ENCODE measurements at regions not wholly inside any gene's neighbourhood (a gene's known extent, or its start where the extent isn't known, plus 50 kb on each side); places are given as distances from the start of the nearest gene placed in this dataset.

- Histone ChIP-seq H3K4me1 (peaks cover 0 to 30% (median 7%) of the 10 kb centered on the region in 3 donors), H3K36me3 (no peaks in the 10 kb centered on the region), H3K27me3 (peaks cover 0 to 15% (median 0%) of the 10 kb centered on the region in 4 donors), H3K9me3 (no peaks in the 10 kb centered on the region), H3K4me3 (no peak overlapping the region), H3K27ac (no peak overlapping the region)
- WGBS, 2 donors, result 74 to 88% methylated on average over 3 of the region's 4 CpGs
- no peak for TF ChIP-seq CTCF (IDR thresholded peaks at IDR 0.05)
- TF ChIP-seq POLR2A (IDR thresholded peaks at IDR 0.05), result no peak
- no peak for DNase-seq
- intact Hi-C loops (cut with DNase I), result loop anchor here (10.0 kb wide), 1 partner anchor 105 kb away; the partner anchor contains the start of gene TMEM270
Measured at GRCh38 chr7:73969991-73970390, 58.0 kb upstream of the ELN start.

DNA sequence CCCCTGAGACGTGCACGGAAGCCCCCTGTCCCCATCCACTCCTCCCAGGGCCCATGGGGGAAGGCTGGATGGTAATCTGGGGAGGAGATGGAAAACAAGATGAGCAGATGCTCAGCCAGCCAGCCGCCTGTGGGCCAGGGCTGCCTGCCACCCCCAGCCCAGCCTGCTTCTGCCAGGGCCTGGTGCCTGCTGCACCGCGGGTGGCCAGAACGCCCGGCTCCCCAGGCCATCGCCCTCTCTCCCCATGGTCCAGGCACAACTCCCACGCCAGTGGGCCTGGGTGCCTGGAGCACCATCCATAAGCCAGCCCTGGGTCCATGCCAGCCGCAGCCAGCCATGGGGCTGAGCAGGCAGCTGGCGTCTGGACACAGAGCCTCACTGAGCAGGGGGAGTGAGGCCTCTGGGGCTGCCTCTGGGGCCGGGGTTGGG, 57.2 kb upstream of the ELN start:
- Histone ChIP-seq H3K4me1 (peaks cover 0 to 39% (median 10%) of the 10 kb centered on the region in 3 donors), H3K27ac (no peak overlapping the region), H3K4me3 (no peak overlapping the region), H3K36me3 (no peaks in the 10 kb centered on the region), H3K9me3 (no peaks in the 10 kb centered on the region), H3K27me3 (peaks cover 0 to 15% (median 0%) of the 10 kb centered on the region in 4 donors)
- intact Hi-C loops (cut with DNase I), result loop anchor here (10.0 kb wide), 1 partner anchor 106 kb away; the partner anchor contains the start of gene TMEM270
- WGBS, 2 donors, result 60% methylated on average over 1 of the region's 12 CpGs; no CpG with 5 or more reads in 1 of the 2 donors
- DNase-seq, result no peak
- TF ChIP-seq POLR2A (IDR thresholded peaks at IDR 0.05) (no peak), CTCF (IDR thresholded peaks at IDR 0.05) (no peak)

- no peak for TF ChIP-seq POLR2A (IDR thresholded peaks at IDR 0.05)
- TF ChIP-seq CTCF (IDR thresholded peaks at IDR 0.05), result no peak
- Histone ChIP-seq H3K27ac (no peak overlapping the region), H3K4me1 (peaks cover 0 to 42% (median 10%) of the 10 kb centered on the region in 3 donors), H3K4me3 (no peak overlapping the region), H3K27me3 (peaks cover 0 to 15% (median 0%) of the 10 kb centered on the region in 4 donors), H3K36me3 (no peaks in the 10 kb centered on the region), H3K9me3 (no peaks in the 10 kb centered on the region)
- intact Hi-C loops (cut with DNase I), result loop anchor here (10.0 kb wide), 1 partner anchor 107 kb away; the partner anchor contains the start of gene TMEM270
- WGBS, 2 donors, result 77% methylated on average over 4 of the region's 4 CpGs
- no peak for DNase-seq
Measured at GRCh38 chr7:73971322-73971703, 56.7 kb upstream of the ELN start.

- 68 to 81% methylated on average over 7 to 11 of the region's 13 CpGs for WGBS, 2 donors
- DNase-seq, result no peak
- H3K9me3 ChIP-seq, result no peaks in the 10 kb centered on the region
- H3K36me3 ChIP-seq, result no peaks in the 10 kb centered on the region
- no peak overlapping the region for H3K4me3 ChIP-seq
- TF ChIP-seq POLR2A (IDR thresholded peaks at IDR 0.05) (no peak), CTCF (IDR thresholded peaks at IDR 0.05) (peak in 3 of 6 experiments; percentile 11 to 39 (median 17))
- no peak overlapping the region for H3K27ac ChIP-seq
- H3K4me1 ChIP-seq, result peaks cover 0 to 47% (median 10%) of the 10 kb centered on the region in 3 donors
- intact Hi-C loops (cut with DNase I), result loop anchor here (10.0 kb wide), 1 partner anchor 107 kb away; the partner anchor contains the start of gene TMEM270
- peaks cover 0 to 15% (median 0%) of the 10 kb centered on the region in 4 donors for H3K27me3 ChIP-seq
Measured at GRCh38 chr7:73971704-73972341, 56.1 kb upstream of the ELN start.

GRCh38 chr7:73972614-73973013, 55.4 kb upstream of the ELN start:
- H3K4me3 ChIP-seq, result no peak overlapping the region
- H3K27me3 ChIP-seq, result peaks cover 0 to 15% (median 0%) of the 10 kb centered on the region in 4 donors
- 75 to 82% methylated on average over 9 to 12 of the region's 12 CpGs for WGBS, 2 donors
- no peaks in the 10 kb centered on the region for H3K9me3 ChIP-seq
- TF ChIP-seq POLR2A (IDR thresholded peaks at IDR 0.05), result no peak
- no peak for TF ChIP-seq CTCF (IDR thresholded peaks at IDR 0.05)
- intact Hi-C loops (cut with DNase I), result loop anchor here (10.0 kb wide), 1 partner anchor 108 kb away; the partner anchor contains the start of gene TMEM270
- H3K27ac ChIP-seq, result no peak overlapping the region
- no peak for DNase-seq
- H3K4me1 ChIP-seq, result peaks cover 0 to 55% (median 10%) of the 10 kb centered on the region in 3 donors
- H3K36me3 ChIP-seq, result no peaks in the 10 kb centered on the region

Measured in esophagus squamous epithelium (tissue), 5 donors.